A673 (cell line): ENCODE measurements at regions not wholly inside any gene's neighbourhood (a gene's known extent, or its start where the extent isn't known, plus 50 kb on each side); places are given as distances from the start of the nearest gene placed in this dataset.

ENCODE experiments used
- BruUV-seq: library from RNA; stranded (reverse); fragments of 400-500 nt; replicated peaks from 2 replicates; lab custom pipeline; 2021; lab: Mats Ljungman, UMichigan
- CTCF ChIA-PET: fragments of 300-600 bp; sonication (Branson Sonifier 250); formaldehyde crosslinking; loops from one replicate; lab custom pipeline; 2022; ENCODE audit warnings: antibody characterized with exemption; lab: Charles Lee
- POLR2A ChIA-PET: fragments of 300-600 bp; sonication (Branson Sonifier 250); formaldehyde crosslinking; loops from one replicate; lab custom pipeline; 2022; ENCODE audit warnings: antibody characterized with exemption; ENCODE audit not compliant: low non-redundant PET; lab: Charles Lee
- DNase-seq: peaks from one replicate; pipeline ENCODE4 v3.0.0-alpha.2; 2015; ENCODE audit warnings: low spot score
- H3K27ac ChIP-seq: fragments of 200-600 bp; sonication (generic); 2 replicates; pipeline ENCODE4 v1.5.1; 2016; ENCODE audit warnings: mixed run types, low read depth, mild to moderate bottlenecking, mixed read lengths, antibody characterized with exemption, low read length; ENCODE audit not compliant: poor library complexity, severe bottlenecking
- H3K27me3 ChIP-seq: fragments of 200-600 bp; sonication (generic); replicated peaks from 2 replicates; pipeline ENCODE4 v1.6.1; 2017; ENCODE audit warnings: mixed run types, low read depth, mild to moderate bottlenecking, mixed read lengths, antibody characterized with exemption, low read length; ENCODE audit not compliant: insufficient read depth, poor library complexity
- H3K36me3 ChIP-seq: fragments of 200-600 bp; sonication (generic); 2 replicates; pipeline ENCODE4 v1.6.1; 2016; ENCODE audit warnings: mixed run types, mild to moderate bottlenecking, mixed read lengths, antibody characterized with exemption, low read length; ENCODE audit not compliant: insufficient read depth, poor library complexity, severe bottlenecking
- H3K4me1 ChIP-seq: fragments of 200-600 bp; sonication (generic); 2 replicates; pipeline ENCODE4 v1.6.1; 2017; ENCODE audit warnings: mixed run types, mild to moderate bottlenecking, mixed read lengths, antibody characterized with exemption, low read length; ENCODE audit not compliant: insufficient read depth, poor library complexity, severe bottlenecking
- H3K4me3 ChIP-seq: fragments of 200-600 bp; sonication (generic); 2 replicates; pipeline ENCODE4 v1.5.1; 2016; ENCODE audit warnings: low read depth, mixed run types, mild to moderate bottlenecking, mixed read lengths, low read length; ENCODE audit not compliant: poor library complexity, severe bottlenecking
- H3K9me3 ChIP-seq: fragments of 200-600 bp; sonication (generic); 2 replicates; pipeline ENCODE4 v1.6.1; 2016; ENCODE audit warnings: mixed run types, low read depth, mild to moderate bottlenecking, mixed read lengths, antibody characterized with exemption, low read length; ENCODE audit not compliant: poor library complexity, severe bottlenecking
- EZH2 ChIP-seq: fragments of 200-600 bp; sonication (generic); IDR thresholded peaks from 2 replicates; pipeline ENCODE4 v1.6.1; 2017; ENCODE audit warnings: borderline replicate concordance, low read depth, mild to moderate bottlenecking, mixed read lengths, antibody characterized with exemption, low read length; ENCODE audit not compliant: poor library complexity, severe bottlenecking
- intact Hi-C: fragments of 100-400 bp; cut with micrococcal nuclease; formaldehyde crosslinking; loops from one replicate; pipeline ENCODE4 v1.10.0; 2022; ENCODE audit not compliant: unreplicated experiment
- TF ChIP-seq, protein P1 (sequence below): fragments of 300-800, 200-600 bp; sonication (generic); conservative IDR thresholded peaks from 2 replicates; pipeline ENCODE4 v1.5.1; 2017; ENCODE audit warnings: low read depth, mild to moderate bottlenecking, antibody characterized with exemption, low read length, moderate library complexity, mixed read lengths

GRCh38 chr11:79942090-79942489, 501.3 kb upstream of the TENM4 start:
- no TSS peak for BruUV-seq
- intact Hi-C loops: no loop called here
- CTCF ChIA-PET: no interaction called here

GRCh38 chr11:79940974-79941735, 500.3 kb upstream of the TENM4 start:
- DNase-seq: no peak
- peaks cover 3% of the 10 kb centered on the region for H3K27me3 ChIP-seq
- TF ChIP-seq EZH2: no peak
- TF ChIP-seq, protein P1, sequence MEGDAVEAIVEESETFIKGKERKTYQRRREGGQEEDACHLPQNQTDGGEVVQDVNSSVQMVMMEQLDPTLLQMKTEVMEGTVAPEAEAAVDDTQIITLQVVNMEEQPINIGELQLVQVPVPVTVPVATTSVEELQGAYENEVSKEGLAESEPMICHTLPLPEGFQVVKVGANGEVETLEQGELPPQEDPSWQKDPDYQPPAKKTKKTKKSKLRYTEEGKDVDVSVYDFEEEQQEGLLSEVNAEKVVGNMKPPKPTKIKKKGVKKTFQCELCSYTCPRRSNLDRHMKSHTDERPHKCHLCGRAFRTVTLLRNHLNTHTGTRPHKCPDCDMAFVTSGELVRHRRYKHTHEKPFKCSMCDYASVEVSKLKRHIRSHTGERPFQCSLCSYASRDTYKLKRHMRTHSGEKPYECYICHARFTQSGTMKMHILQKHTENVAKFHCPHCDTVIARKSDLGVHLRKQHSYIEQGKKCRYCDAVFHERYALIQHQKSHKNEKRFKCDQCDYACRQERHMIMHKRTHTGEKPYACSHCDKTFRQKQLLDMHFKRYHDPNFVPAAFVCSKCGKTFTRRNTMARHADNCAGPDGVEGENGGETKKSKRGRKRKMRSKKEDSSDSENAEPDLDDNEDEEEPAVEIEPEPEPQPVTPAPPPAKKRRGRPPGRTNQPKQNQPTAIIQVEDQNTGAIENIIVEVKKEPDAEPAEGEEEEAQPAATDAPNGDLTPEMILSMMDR: no peak
- ChIA-PET POLR2A (no interaction called here), CTCF (no interaction called here)
- no peak overlapping the region for H3K27ac ChIP-seq
- no peak overlapping the region for H3K4me3 ChIP-seq
- H3K9me3 ChIP-seq: no peaks in the 10 kb centered on the region
- no peaks in the 10 kb centered on the region for H3K4me1 ChIP-seq
- no TSS peak for BruUV-seq
- no peaks in the 10 kb centered on the region for H3K36me3 ChIP-seq
- intact Hi-C loops: no loop called here

More at GRCh38 chr11:79942090-79942489, 501.3 kb upstream of the TENM4 start:
- POLR2A ChIA-PET: no interaction called here
- peaks cover 5% of the 10 kb centered on the region for H3K27me3 ChIP-seq
- H3K27ac ChIP-seq: no peak overlapping the region
- H3K4me3 ChIP-seq: no peak overlapping the region
- TF ChIP-seq EZH2: no peak
- TF ChIP-seq, protein P1: no peak
- no peaks in the 10 kb centered on the region for H3K4me1 ChIP-seq
- DNase-seq: no peak
- no peaks in the 10 kb centered on the region for H3K36me3 ChIP-seq
- H3K9me3 ChIP-seq: no peaks in the 10 kb centered on the region

DNA sequence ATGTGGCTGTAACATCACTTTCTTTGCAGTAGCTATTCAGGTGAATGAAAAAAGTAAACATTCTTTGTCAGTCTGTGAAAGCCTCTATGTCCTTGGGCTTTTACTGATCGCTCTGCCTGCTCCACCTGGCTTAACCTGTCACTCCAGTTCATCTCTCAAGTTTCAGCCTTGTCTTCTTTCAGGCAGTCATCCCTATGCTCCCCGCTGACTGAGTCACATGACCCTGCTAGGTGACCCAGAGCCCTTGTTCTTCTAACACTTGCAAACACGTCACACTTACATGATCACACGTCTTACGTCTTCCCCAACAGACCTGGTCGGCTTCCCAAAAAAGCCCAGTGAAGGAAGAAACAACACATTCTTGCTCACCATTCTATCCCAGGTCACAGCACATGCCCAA, 499.3 kb upstream of the TENM4 start:
- ChIA-PET CTCF (no interaction called here), POLR2A (interaction anchor here (0.7 kb wide), 1 partner anchor 41 kb away, joined by 6 read pairs; no protein-coding TSS in a partner anchor)
- Histone ChIP-seq H3K27me3 (no peaks in the 10 kb centered on the region), H3K4me1 (no peaks in the 10 kb centered on the region), H3K9me3 (no peaks in the 10 kb centered on the region), H3K36me3 (no peaks in the 10 kb centered on the region), H3K4me3 (no peak overlapping the region), H3K27ac (no peak overlapping the region)
- no peak for DNase-seq
- BruUV-seq: no TSS peak
- TF ChIP-seq EZH2: no peak
- TF ChIP-seq, protein P1: no peak
- intact Hi-C loops: no loop called here
